ENCODE measurements at regions not wholly inside any gene's neighbourhood (a gene's known extent, or its start where the extent isn't known, plus 50 kb on each side); places are given as distances from the start of the nearest gene placed in this dataset.
"Not testable (repeated sequence)": the region's sequence is repeated elsewhere in the genome, so short reads cannot be mapped to it uniquely, and the experiment has no call there.

GRCh38 chr4:188596021-188596420 lies 456.8 kb downstream of the TRIML1 start:
- no peak for DNase-seq

GRCh38 chr4:188603646-188604045 lies 464.4 kb downstream of the TRIML1 start:
- no peak for DNase-seq

- no peak for DNase-seq
Measured at GRCh38 chr4:188606635-188607034, 467.4 kb downstream of the TRIML1 start.

GRCh38 chr4:188611143-188611542 lies 471.9 kb downstream of the TRIML1 start:
- DNase-seq = no peak

GRCh38 chr4:188612659-188613058 lies 473.4 kb downstream of the TRIML1 start:
- DNase-seq = no peak

- DNase-seq = no peak
Measured at GRCh38 chr4:188613976-188614375, 474.7 kb downstream of the TRIML1 start.

- DNase-seq = no peak
Measured at GRCh38 chr4:188619456-188620149, 480.4 kb downstream of the TRIML1 start.

- DNase-seq = no peak
Measured at GRCh38 chr4:188620608-188621007, 481.4 kb downstream of the TRIML1 start.

GRCh38 chr4:188623314-188623854 lies 484.1 kb downstream of the TRIML1 start:
- DNase-seq = no peak

- no peak for DNase-seq
Measured at GRCh38 chr4:188624370-188624769, 485.1 kb downstream of the TRIML1 start.

GRCh38 chr4:188627892-188628291 lies 488.7 kb downstream of the TRIML1 start:
- DNase-seq = no peak

- no peak for DNase-seq
Measured at GRCh38 chr4:188639479-188640100, 500.3 kb downstream of the TRIML1 start.

GRCh38 chr4:188647820-188648370 lies 508.7 kb downstream of the TRIML1 start:
- DNase-seq = no peak

GRCh38 chr4:188649635-188650034 lies 510.4 kb downstream of the TRIML1 start:
- DNase-seq = no peak

- DNase-seq = no peak
Measured at GRCh38 chr4:188650516-188650915, 511.3 kb downstream of the TRIML1 start.

GRCh38 chr4:188657365-188657764 lies 518.1 kb downstream of the TRIML1 start:
- no peak for DNase-seq

GRCh38 chr4:188658958-188659522 lies 519.8 kb downstream of the TRIML1 start:
- DNase-seq = no peak

- no peak for DNase-seq
Measured at GRCh38 chr4:188660796-188661195, 521.6 kb downstream of the TRIML1 start.

- no peak for DNase-seq
Measured at GRCh38 chr4:188661502-188661901, 522.3 kb downstream of the TRIML1 start.

GRCh38 chr4:188663369-188663768 lies 524.1 kb downstream of the TRIML1 start:
- DNase-seq = no peak

GRCh38 chr4:188665491-188666457 lies 526.5 kb downstream of the TRIML1 start:
- no peak for DNase-seq

- DNase-seq = not testable (repeated sequence)
Measured at GRCh38 chr4:188678691-188679090, 539.5 kb downstream of the TRIML1 start.

Measured in stimulated activated CD4-positive, alpha-beta T cell treated with anti-CD3 and anti-CD28 coated beads, Interleukin-4, amount 100 ng/mL, for 24 hours (primary cell).